ENCODE measurements at regions not wholly inside any gene's neighbourhood (a gene's known extent, or its start where the extent isn't known, plus 50 kb on each side); places are given as distances from the start of the nearest gene placed in this dataset.

DNA sequence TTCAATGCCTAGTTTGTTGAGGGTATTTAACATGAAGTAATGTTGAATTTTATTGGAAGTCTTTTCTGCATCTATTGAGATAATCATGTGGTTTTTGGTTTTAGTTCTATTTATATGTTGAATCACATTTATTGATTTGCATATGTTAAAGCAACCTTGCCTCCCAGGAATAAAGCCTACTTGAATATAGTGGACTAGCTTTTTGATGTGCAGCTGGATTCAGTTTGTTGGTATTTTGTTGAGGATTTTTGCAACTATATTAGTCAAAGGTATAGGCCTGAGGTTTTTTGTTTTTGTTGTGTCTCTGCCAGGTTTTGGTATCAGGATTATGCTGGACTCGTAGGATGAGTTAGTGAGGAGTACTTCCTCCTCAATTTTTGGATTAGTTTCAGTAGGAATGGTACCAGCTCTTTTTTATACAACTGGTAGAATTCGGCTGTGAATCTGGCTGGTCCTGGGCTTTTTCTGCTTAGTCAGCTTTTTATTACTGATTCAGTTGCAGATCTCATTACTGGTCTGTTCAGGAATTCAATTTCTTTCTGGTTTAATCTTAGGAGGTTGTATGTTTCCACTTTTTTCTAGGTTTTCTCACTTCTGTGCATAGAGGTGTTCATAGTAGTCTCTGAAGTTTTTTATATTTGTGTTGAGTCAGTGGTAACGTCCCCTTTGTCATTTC lies 209.8 kb upstream of the RBMS3 start:
- H3K4me2 ChIP-seq (replicated peaks; ENCODE audit: extremely low read depth, low read length, poor library complexity, severe bottlenecking): no peak overlapping the region
- no peaks in the 10 kb centered on the region for H3K36me3 ChIP-seq (replicated peaks in 1 of 2; ENCODE audit: control insufficient read depth in 1 of 2, insufficient read depth in 2 of 2, low read length in 2 of 2)
- Mint-ChIP-seq H3K27ac (no peak overlapping the region), H3K4me3 (no peak overlapping the region), H3K27me3 (ENCODE audit: low read depth in 3 of 3) (peaks cover 0 to 1% (median 0%) of the 10 kb centered on the region in 3 donors), H3K9me3 (peaks cover 0 to 9% (median 4%) of the 10 kb centered on the region in 7 donors), H3K36me3 (no peaks in the 10 kb centered on the region), H3K4me1 (no peaks in the 10 kb centered on the region)
- no peaks in the 10 kb centered on the region for H3K79me2 ChIP-seq (ENCODE audit: insufficient read depth, low read length)
- H3K9ac ChIP-seq (ENCODE audit: insufficient read depth, low read length, poor library complexity, severe bottlenecking): no peak overlapping the region
- no peak for DNase-seq
- no peak overlapping the region for H3K27ac ChIP-seq (ENCODE audit: low read depth in 1 of 2, low read length in 2 of 2)
- H3K9me3 ChIP-seq (replicated peaks in 1 of 2; ENCODE audit: control insufficient read depth in 1 of 2, insufficient read depth in 1 of 2, low read length in 2 of 2): peaks cover 0 to 17% of the 10 kb centered on the region in 2 donors
- H2AFZ ChIP-seq (ENCODE audit: insufficient read depth, low read depth, low read length, poor library complexity, severe bottlenecking): no peak overlapping the region
- WGBS (ENCODE audit: insufficient coverage): 92% methylated on average over 2 of the region's 3 CpGs
- no peaks in the 10 kb centered on the region for H3K27me3 ChIP-seq (ENCODE audit: control insufficient read depth in 2 of 2, insufficient read depth in 2 of 2, low read length in 2 of 2)
- H4K20me1 ChIP-seq (ENCODE audit: insufficient read depth, low read length): no peaks in the 10 kb centered on the region
- intact Hi-C loops (cut with micrococcal nuclease): no loop called here
- H3K4me1 ChIP-seq (ENCODE audit: control insufficient read depth in 1 of 2, insufficient read depth in 2 of 2, low read length in 2 of 2): no peaks in the 10 kb centered on the region
- H3K4me3 ChIP-seq (replicated peaks in 1 of 3; ENCODE audit: low read depth in 2 of 3, low read length in 3 of 3): no peak overlapping the region
- TF ChIP-seq, protein P1, sequence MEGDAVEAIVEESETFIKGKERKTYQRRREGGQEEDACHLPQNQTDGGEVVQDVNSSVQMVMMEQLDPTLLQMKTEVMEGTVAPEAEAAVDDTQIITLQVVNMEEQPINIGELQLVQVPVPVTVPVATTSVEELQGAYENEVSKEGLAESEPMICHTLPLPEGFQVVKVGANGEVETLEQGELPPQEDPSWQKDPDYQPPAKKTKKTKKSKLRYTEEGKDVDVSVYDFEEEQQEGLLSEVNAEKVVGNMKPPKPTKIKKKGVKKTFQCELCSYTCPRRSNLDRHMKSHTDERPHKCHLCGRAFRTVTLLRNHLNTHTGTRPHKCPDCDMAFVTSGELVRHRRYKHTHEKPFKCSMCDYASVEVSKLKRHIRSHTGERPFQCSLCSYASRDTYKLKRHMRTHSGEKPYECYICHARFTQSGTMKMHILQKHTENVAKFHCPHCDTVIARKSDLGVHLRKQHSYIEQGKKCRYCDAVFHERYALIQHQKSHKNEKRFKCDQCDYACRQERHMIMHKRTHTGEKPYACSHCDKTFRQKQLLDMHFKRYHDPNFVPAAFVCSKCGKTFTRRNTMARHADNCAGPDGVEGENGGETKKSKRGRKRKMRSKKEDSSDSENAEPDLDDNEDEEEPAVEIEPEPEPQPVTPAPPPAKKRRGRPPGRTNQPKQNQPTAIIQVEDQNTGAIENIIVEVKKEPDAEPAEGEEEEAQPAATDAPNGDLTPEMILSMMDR (IDR thresholded peaks at IDR 0.05): no peak

GRCh38 chr3:29072611-29073010 lies 208.3 kb upstream of the RBMS3 start:
- H3K36me3 ChIP-seq (replicated peaks in 1 of 2; ENCODE audit: control insufficient read depth in 1 of 2, insufficient read depth in 2 of 2, low read length in 2 of 2): no peaks in the 10 kb centered on the region
- Mint-ChIP-seq H3K27ac (no peak overlapping the region), H3K4me1 (no peaks in the 10 kb centered on the region), H3K36me3 (no peaks in the 10 kb centered on the region), H3K9me3 (peaks cover 0 to 9% (median 4%) of the 10 kb centered on the region in 7 donors), H3K4me3 (no peak overlapping the region), H3K27me3 (ENCODE audit: low read depth in 3 of 3) (no peaks in the 10 kb centered on the region)
- H3K4me1 ChIP-seq (ENCODE audit: control insufficient read depth in 1 of 2, insufficient read depth in 2 of 2, low read length in 2 of 2): no peaks in the 10 kb centered on the region
- intact Hi-C loops (cut with micrococcal nuclease): no loop called here
- no peak overlapping the region for H3K4me2 ChIP-seq (replicated peaks; ENCODE audit: extremely low read depth, low read length, poor library complexity, severe bottlenecking)
- no peak overlapping the region for H2AFZ ChIP-seq (ENCODE audit: insufficient read depth, low read depth, low read length, poor library complexity, severe bottlenecking)
- DNase-seq: no peak
- H3K79me2 ChIP-seq (ENCODE audit: insufficient read depth, low read length): no peaks in the 10 kb centered on the region
- no peaks in the 10 kb centered on the region for H3K27me3 ChIP-seq (ENCODE audit: control insufficient read depth in 2 of 2, insufficient read depth in 2 of 2, low read length in 2 of 2)
- TF ChIP-seq, protein P1 (IDR thresholded peaks at IDR 0.05): no peak
- WGBS (ENCODE audit: insufficient coverage): 83% methylated on average over 1 of the region's 1 CpG
- no peak overlapping the region for H3K4me3 ChIP-seq (replicated peaks in 1 of 3; ENCODE audit: low read depth in 2 of 3, low read length in 3 of 3)
- H3K9ac ChIP-seq (ENCODE audit: insufficient read depth, low read length, poor library complexity, severe bottlenecking): no peak overlapping the region
- H4K20me1 ChIP-seq (ENCODE audit: insufficient read depth, low read length): no peaks in the 10 kb centered on the region
- no peak overlapping the region for H3K27ac ChIP-seq (ENCODE audit: low read depth in 1 of 2, low read length in 2 of 2)
- H3K9me3 ChIP-seq (replicated peaks in 1 of 2; ENCODE audit: control insufficient read depth in 1 of 2, insufficient read depth in 1 of 2, low read length in 2 of 2): peaks cover 0 to 17% of the 10 kb centered on the region in 2 donors

Data from CD14-positive monocyte (primary cell).